Calu3 (cell line): ENCODE measurements at regions not wholly inside any gene's neighbourhood (a gene's known extent, or its start where the extent isn't known, plus 50 kb on each side); places are given as distances from the start of the nearest gene placed in this dataset.

ENCODE experiments used
- BruUV-seq: library from RNA; stranded (reverse); fragments of 400-500 nt; replicated peaks from 2 replicates; lab custom pipeline; 2021; lab: Mats Ljungman, UMichigan
- CTCF ChIA-PET: fragments of 300-600 bp; sonication (Branson Sonifier 250); formaldehyde crosslinking; loops from one replicate; lab custom pipeline; 2022; ENCODE audit warnings: antibody characterized with exemption; lab: Charles Lee
- DNase-seq: peaks from one replicate; pipeline ENCODE4 v3.0.0; 2022
- H3K27ac Mint-ChIP-seq: one replicate; pipeline ENCODE4 v1.8.0; 2022; ENCODE audit warnings: mixed read lengths; ENCODE audit not compliant: unreplicated experiment
- H3K27me3 Mint-ChIP-seq: one replicate; pipeline ENCODE4 v1.8.0; 2022; ENCODE audit warnings: mixed read lengths; ENCODE audit not compliant: unreplicated experiment
- H3K36me3 Mint-ChIP-seq: one replicate; pipeline ENCODE4 v1.8.0; 2022; ENCODE audit warnings: mild to moderate bottlenecking, moderate library complexity, mixed read lengths; ENCODE audit not compliant: insufficient read depth, unreplicated experiment
- H3K4me1 Mint-ChIP-seq: one replicate; pipeline ENCODE4 v1.8.0; 2022; ENCODE audit warnings: mild to moderate bottlenecking, low read depth, mixed read lengths; ENCODE audit not compliant: unreplicated experiment
- H3K4me3 Mint-ChIP-seq: one replicate; pipeline ENCODE4 v1.8.0; 2022; ENCODE audit warnings: mild to moderate bottlenecking, low read depth, moderate library complexity, mixed read lengths; ENCODE audit not compliant: unreplicated experiment
- H3K9me3 Mint-ChIP-seq: one replicate; pipeline ENCODE4 v1.8.0; 2022; ENCODE audit warnings: low read depth, mixed read lengths; ENCODE audit not compliant: unreplicated experiment
- CTCF ChIP-seq: fragments of 200-600 bp; IDR thresholded peaks from one replicate; pipeline ENCODE4 v1.8.0; 2022; ENCODE audit warnings: antibody characterized with exemption; ENCODE audit not compliant: unreplicated experiment
- intact Hi-C: fragments of 100-400 bp; cut with micrococcal nuclease; formaldehyde crosslinking; loops from one replicate; pipeline ENCODE4 v1.10.0; 2022; ENCODE audit not compliant: unreplicated experiment

- H3K27me3 Mint-ChIP-seq = no peaks in the 10 kb centered on the region
- no peaks in the 10 kb centered on the region for H3K36me3 Mint-ChIP-seq
- H3K27ac Mint-ChIP-seq = no peak overlapping the region
- BruUV-seq = no TSS peak
- intact Hi-C loops = no loop called here
- CTCF ChIA-PET = no interaction called here
- H3K4me1 Mint-ChIP-seq = no peaks in the 10 kb centered on the region
- H3K9me3 Mint-ChIP-seq = no peaks in the 10 kb centered on the region
- no peak for DNase-seq
- TF ChIP-seq CTCF = no peak
- no peak overlapping the region for H3K4me3 Mint-ChIP-seq
Measured at GRCh38 chrX:42237956-42238355, 314.6 kb upstream of the CASK start.

- Mint-ChIP-seq H3K27me3 (no peaks in the 10 kb centered on the region), H3K4me1 (no peaks in the 10 kb centered on the region), H3K27ac (no peak overlapping the region), H3K4me3 (no peak overlapping the region), H3K36me3 (no peaks in the 10 kb centered on the region), H3K9me3 (peaks cover 8% of the 10 kb centered on the region)
- intact Hi-C loops = no loop called here
- DNase-seq = no peak
- CTCF ChIA-PET = no interaction called here
- no peak for TF ChIP-seq CTCF
- no TSS peak for BruUV-seq
Measured at GRCh38 chrX:42229533-42229932, 306.2 kb upstream of the CASK start.

- H3K4me3 Mint-ChIP-seq = no peak overlapping the region
- H3K36me3 Mint-ChIP-seq = no peaks in the 10 kb centered on the region
- no peaks in the 10 kb centered on the region for H3K4me1 Mint-ChIP-seq
- CTCF ChIA-PET = no interaction called here
- BruUV-seq = no TSS peak
- DNase-seq = no peak
- intact Hi-C loops = no loop called here
- no peaks in the 10 kb centered on the region for H3K9me3 Mint-ChIP-seq
- no peak overlapping the region for H3K27ac Mint-ChIP-seq
- TF ChIP-seq CTCF = no peak
- no peaks in the 10 kb centered on the region for H3K27me3 Mint-ChIP-seq
Measured at GRCh38 chrX:42220666-42221065, 297.3 kb upstream of the CASK start.

- H3K4me1 Mint-ChIP-seq = no peaks in the 10 kb centered on the region
- H3K27ac Mint-ChIP-seq = no peak overlapping the region
- CTCF ChIA-PET = no interaction called here
- DNase-seq = no peak
- no TSS peak for BruUV-seq
- TF ChIP-seq CTCF = no peak
- no peaks in the 10 kb centered on the region for H3K27me3 Mint-ChIP-seq
- H3K9me3 Mint-ChIP-seq = no peaks in the 10 kb centered on the region
- H3K36me3 Mint-ChIP-seq = no peaks in the 10 kb centered on the region
- no peak overlapping the region for H3K4me3 Mint-ChIP-seq
- intact Hi-C loops = no loop called here
Measured at GRCh38 chrX:42220083-42220482, 296.7 kb upstream of the CASK start.

GRCh38 chrX:42219231-42219630, 295.9 kb upstream of the CASK start:
- Mint-ChIP-seq H3K9me3 (no peaks in the 10 kb centered on the region), H3K4me1 (no peaks in the 10 kb centered on the region), H3K27ac (no peak overlapping the region), H3K36me3 (no peaks in the 10 kb centered on the region), H3K4me3 (no peak overlapping the region), H3K27me3 (no peaks in the 10 kb centered on the region)
- TF ChIP-seq CTCF = no peak
- CTCF ChIA-PET = no interaction called here
- intact Hi-C loops = no loop called here
- no TSS peak for BruUV-seq
- DNase-seq = no peak
